ENCODE measurements at regions not wholly inside any gene's neighbourhood (a gene's known extent, or its start where the extent isn't known, plus 50 kb on each side); places are given as distances from the start of the nearest gene placed in this dataset.

DNA sequence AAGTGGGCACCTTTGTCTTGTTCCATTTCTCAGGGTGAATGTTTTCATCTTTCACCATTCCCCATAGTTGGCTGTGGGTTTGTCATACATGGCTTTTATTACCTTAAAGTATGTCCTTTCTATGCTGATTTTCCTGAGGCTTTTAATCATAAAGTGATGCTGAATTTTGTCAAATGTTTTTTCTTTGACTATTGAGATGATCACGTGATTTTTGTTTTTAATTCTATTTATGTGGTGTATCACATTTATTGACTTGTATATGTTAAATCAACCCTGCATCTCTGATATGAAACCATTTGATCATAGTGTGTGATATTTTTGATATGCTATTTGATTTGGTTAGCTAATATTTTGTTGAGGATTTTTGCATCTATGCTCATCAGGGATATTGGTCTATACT is 216.4 kb upstream of the FAT3 start:
- DNase-seq (ENCODE audit: low spot score), result no peak
- Histone ChIP-seq H3K9me3 (ENCODE audit: low read depth, low read length, poor library complexity, severe bottlenecking) (no peaks in the 10 kb centered on the region), H3K4me3 (ENCODE audit: low read depth, low read length, poor library complexity, severe bottlenecking) (no peak overlapping the region), H3K4me1 (ENCODE audit: insufficient read depth, low read length, poor library complexity, severe bottlenecking) (no peaks in the 10 kb centered on the region), H3K27ac (ENCODE audit: low read depth, low read length, poor library complexity, severe bottlenecking) (no peak overlapping the region), H3K27me3 (replicated peaks; ENCODE audit: insufficient read depth, low read depth, low read length, poor library complexity) (no peaks in the 10 kb centered on the region), H3K36me3 (ENCODE audit: insufficient read depth, low read length, poor library complexity, severe bottlenecking) (no peaks in the 10 kb centered on the region)
- TF ChIP-seq, protein P1, sequence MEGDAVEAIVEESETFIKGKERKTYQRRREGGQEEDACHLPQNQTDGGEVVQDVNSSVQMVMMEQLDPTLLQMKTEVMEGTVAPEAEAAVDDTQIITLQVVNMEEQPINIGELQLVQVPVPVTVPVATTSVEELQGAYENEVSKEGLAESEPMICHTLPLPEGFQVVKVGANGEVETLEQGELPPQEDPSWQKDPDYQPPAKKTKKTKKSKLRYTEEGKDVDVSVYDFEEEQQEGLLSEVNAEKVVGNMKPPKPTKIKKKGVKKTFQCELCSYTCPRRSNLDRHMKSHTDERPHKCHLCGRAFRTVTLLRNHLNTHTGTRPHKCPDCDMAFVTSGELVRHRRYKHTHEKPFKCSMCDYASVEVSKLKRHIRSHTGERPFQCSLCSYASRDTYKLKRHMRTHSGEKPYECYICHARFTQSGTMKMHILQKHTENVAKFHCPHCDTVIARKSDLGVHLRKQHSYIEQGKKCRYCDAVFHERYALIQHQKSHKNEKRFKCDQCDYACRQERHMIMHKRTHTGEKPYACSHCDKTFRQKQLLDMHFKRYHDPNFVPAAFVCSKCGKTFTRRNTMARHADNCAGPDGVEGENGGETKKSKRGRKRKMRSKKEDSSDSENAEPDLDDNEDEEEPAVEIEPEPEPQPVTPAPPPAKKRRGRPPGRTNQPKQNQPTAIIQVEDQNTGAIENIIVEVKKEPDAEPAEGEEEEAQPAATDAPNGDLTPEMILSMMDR (conservative IDR thresholded peaks at IDR 0.05; ENCODE audit: low read depth, low read length), result no peak
- no peak for TF ChIP-seq EZH2 (IDR thresholded peaks at IDR 0.05; ENCODE audit: borderline replicate concordance, low read depth, low read length, poor library complexity, severe bottlenecking)
- CTCF ChIA-PET, result no interaction called here
- no TSS peak for BruUV-seq (replicated peaks)
- POLR2A ChIA-PET (ENCODE audit: low non-redundant PET), result no interaction called here
- intact Hi-C loops (cut with micrococcal nuclease; ENCODE audit: unreplicated experiment), result no loop called here

DNA sequence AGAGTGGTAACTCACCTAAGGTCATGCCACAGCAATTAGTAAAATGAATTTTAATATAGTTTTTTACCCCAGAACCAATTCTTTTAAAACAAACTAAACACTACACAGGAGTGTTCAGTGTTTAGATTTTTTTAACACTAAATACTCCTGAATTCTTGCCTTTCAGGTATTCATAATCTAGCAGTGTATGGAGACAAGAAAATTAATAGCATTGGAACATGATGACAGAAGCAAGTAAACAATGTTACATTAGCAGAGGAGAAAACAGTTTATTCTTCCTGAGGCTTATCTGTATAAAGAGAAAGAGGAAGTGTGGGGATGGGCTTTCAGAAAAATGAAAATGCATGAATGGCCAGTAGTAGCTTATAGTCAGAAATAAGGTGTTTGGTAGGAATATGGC is 222.1 kb upstream of the FAT3 start:
- no peak for TF ChIP-seq EZH2 (IDR thresholded peaks at IDR 0.05; ENCODE audit: borderline replicate concordance, low read depth, low read length, poor library complexity, severe bottlenecking)
- TF ChIP-seq, protein P1 (conservative IDR thresholded peaks at IDR 0.05; ENCODE audit: low read depth, low read length), result no peak
- Histone ChIP-seq H3K27me3 (replicated peaks; ENCODE audit: insufficient read depth, low read depth, low read length, poor library complexity) (no peaks in the 10 kb centered on the region), H3K4me3 (ENCODE audit: low read depth, low read length, poor library complexity, severe bottlenecking) (no peak overlapping the region), H3K9me3 (ENCODE audit: low read depth, low read length, poor library complexity, severe bottlenecking) (no peaks in the 10 kb centered on the region), H3K4me1 (ENCODE audit: insufficient read depth, low read length, poor library complexity, severe bottlenecking) (no peaks in the 10 kb centered on the region), H3K27ac (ENCODE audit: low read depth, low read length, poor library complexity, severe bottlenecking) (no peak overlapping the region), H3K36me3 (ENCODE audit: insufficient read depth, low read length, poor library complexity, severe bottlenecking) (no peaks in the 10 kb centered on the region)
- intact Hi-C loops (cut with micrococcal nuclease; ENCODE audit: unreplicated experiment), result no loop called here
- POLR2A ChIA-PET (ENCODE audit: low non-redundant PET), result no interaction called here
- CTCF ChIA-PET, result no interaction called here
- DNase-seq (ENCODE audit: low spot score), result no peak
- no TSS peak for BruUV-seq (replicated peaks)

DNA sequence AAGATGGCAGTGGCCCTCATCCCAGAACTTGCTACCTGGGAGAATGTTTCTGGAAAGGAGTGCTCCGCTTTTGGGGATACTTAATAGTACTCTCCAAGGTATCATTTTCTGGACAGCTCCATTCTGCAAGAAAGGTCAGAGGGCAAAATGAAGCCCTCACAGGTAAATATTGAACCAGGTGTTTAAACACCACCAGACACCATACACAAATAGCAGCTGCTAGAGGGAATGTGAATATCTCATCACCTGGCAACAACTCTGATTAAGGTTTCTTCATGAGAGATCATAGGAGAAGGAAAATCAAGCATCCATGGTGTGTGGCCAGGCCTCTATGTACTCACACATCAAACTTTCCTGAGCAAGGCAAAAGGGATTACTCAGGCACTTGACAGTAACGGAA is 226.1 kb upstream of the FAT3 start:
- intact Hi-C loops (cut with micrococcal nuclease; ENCODE audit: unreplicated experiment), result no loop called here
- TF ChIP-seq, protein P1 (conservative IDR thresholded peaks at IDR 0.05; ENCODE audit: low read depth, low read length), result no peak
- H3K9me3 ChIP-seq (ENCODE audit: low read depth, low read length, poor library complexity, severe bottlenecking), result no peaks in the 10 kb centered on the region
- no TSS peak for BruUV-seq (replicated peaks)
- H3K36me3 ChIP-seq (ENCODE audit: insufficient read depth, low read length, poor library complexity, severe bottlenecking), result no peaks in the 10 kb centered on the region
- POLR2A ChIA-PET (ENCODE audit: low non-redundant PET), result no interaction called here
- no peaks in the 10 kb centered on the region for H3K4me1 ChIP-seq (ENCODE audit: insufficient read depth, low read length, poor library complexity, severe bottlenecking)
- no peak for DNase-seq (ENCODE audit: low spot score)
- H3K27ac ChIP-seq (ENCODE audit: low read depth, low read length, poor library complexity, severe bottlenecking), result no peak overlapping the region
- CTCF ChIA-PET, result no interaction called here
- H3K27me3 ChIP-seq (replicated peaks; ENCODE audit: insufficient read depth, low read depth, low read length, poor library complexity), result no peaks in the 10 kb centered on the region
- no peak overlapping the region for H3K4me3 ChIP-seq (ENCODE audit: low read depth, low read length, poor library complexity, severe bottlenecking)
